ENCODE measurements at regions not wholly inside any gene's neighbourhood (a gene's known extent, or its start where the extent isn't known, plus 50 kb on each side); places are given as distances from the start of the nearest gene placed in this dataset.

DNA sequence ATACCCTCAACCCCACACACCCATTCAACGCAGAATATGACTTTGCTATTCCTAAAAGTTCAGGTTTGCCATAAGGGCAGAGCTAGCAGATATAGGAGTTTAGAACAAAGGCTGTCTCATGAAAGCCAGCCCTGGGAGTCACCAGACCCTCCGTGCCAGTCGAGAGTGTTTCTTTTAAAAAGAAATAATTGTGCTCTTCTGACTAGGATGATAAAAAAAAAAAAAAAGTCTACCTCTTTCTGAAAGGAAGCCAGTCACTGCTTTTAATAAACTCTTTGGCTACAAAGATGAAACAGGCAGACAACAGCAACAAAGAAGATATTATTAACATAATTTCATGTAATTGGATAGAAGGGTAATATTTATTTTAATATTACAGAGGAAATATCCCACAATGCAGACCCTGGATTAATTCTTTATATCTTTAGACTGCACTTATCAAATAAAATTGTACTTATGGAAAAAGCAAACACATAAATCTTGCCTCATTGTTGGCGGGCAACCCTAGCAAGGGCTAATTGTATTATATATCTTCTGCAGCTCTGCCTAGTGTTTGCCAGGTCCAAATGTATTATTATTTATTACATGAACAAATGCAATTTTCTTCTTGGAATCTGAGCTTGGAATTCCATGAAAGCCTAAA is 277.5 kb upstream of the DYNLRB2 start:
- no peak for TF ChIP-seq ATF3 (CRISPR knock-in tag; conservative IDR thresholded peaks at IDR 0.05)
- TF ChIP-seq, protein P1, sequence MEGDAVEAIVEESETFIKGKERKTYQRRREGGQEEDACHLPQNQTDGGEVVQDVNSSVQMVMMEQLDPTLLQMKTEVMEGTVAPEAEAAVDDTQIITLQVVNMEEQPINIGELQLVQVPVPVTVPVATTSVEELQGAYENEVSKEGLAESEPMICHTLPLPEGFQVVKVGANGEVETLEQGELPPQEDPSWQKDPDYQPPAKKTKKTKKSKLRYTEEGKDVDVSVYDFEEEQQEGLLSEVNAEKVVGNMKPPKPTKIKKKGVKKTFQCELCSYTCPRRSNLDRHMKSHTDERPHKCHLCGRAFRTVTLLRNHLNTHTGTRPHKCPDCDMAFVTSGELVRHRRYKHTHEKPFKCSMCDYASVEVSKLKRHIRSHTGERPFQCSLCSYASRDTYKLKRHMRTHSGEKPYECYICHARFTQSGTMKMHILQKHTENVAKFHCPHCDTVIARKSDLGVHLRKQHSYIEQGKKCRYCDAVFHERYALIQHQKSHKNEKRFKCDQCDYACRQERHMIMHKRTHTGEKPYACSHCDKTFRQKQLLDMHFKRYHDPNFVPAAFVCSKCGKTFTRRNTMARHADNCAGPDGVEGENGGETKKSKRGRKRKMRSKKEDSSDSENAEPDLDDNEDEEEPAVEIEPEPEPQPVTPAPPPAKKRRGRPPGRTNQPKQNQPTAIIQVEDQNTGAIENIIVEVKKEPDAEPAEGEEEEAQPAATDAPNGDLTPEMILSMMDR (IDR thresholded peaks at IDR 0.05) = no peak
- TF ChIP-seq MAX (CRISPR knock-in tag; IDR thresholded peaks at IDR 0.05) = no peak
- TF ChIP-seq ZBTB43 (CRISPR knock-in tag; IDR thresholded peaks at IDR 0.05) = no peak
- TF ChIP-seq ZNF281 (CRISPR knock-in tag; IDR thresholded peaks at IDR 0.05) = no peak
- no peak for TF ChIP-seq ATF1 (CRISPR knock-in tag; IDR thresholded peaks at IDR 0.05)
- TF ChIP-seq TEAD4 (CRISPR knock-in tag; IDR thresholded peaks at IDR 0.05) = no peak
- no peak for TF ChIP-seq JAZF1 (CRISPR knock-in tag; IDR thresholded peaks at IDR 0.05)
- TF ChIP-seq IRF2 (CRISPR knock-in tag; IDR thresholded peaks at IDR 0.05; ENCODE audit: borderline replicate concordance, low read depth) = no peak

Data from WTC11 (cell line).